Pancreas (tissue), 10 donors: ENCODE measurements at regions not wholly inside any gene's neighbourhood (a gene's known extent, or its start where the extent isn't known, plus 50 kb on each side); places are given as distances from the start of the nearest gene placed in this dataset.

Source experiments
- ATAC-seq, 4 donors: fragments of 200-7000 bp; cut with Tn5 transposase; one replicate each; pipeline versions ENCODE4 v1.8.0 to v1.9.1; 2020; ENCODE audit warnings: mild to moderate bottlenecking in 4 of 4, moderate library complexity in 4 of 4
- DNase-seq, 6 donors: peaks; one replicate each; pipeline ENCODE4 v3.0.0-alpha.2; 2020
- FAIRE-seq: peaks from 2 replicates; lab custom pipeline; 2012; peaks lifted over from hg19 to GRCh38; lab: Jason Lieb, UNC
- H3K27ac ChIP-seq, 4 donors: fragments of 200-600 bp; sonication (generic); 1 replicate in 3 of 4; 2 replicates in 1 of 4; pipeline versions ENCODE4 v1.5.0 to v1.8.0; 2020
- H3K27me3 ChIP-seq, 4 donors: fragments of 200-600 bp; one replicate each; pipeline ENCODE4 v1.8.0; 2021
- H3K36me3 ChIP-seq, 3 donors: fragments of 200-600 bp; sonication (generic) in 1 of 3; one replicate each; pipeline versions ENCODE4 v1.5.0 to v1.8.0; 2020 to 2021
- H3K4me1 ChIP-seq, 3 donors: fragments of 200-600 bp; one replicate each; pipeline ENCODE4 v1.8.0; 2021
- H3K4me3 ChIP-seq, 4 donors: fragments of 200-600 bp; sonication (generic) in 2 of 4; one replicate each; pipeline versions ENCODE4 v1.5.0 to v1.8.0; 2020 to 2021
- H3K9me3 ChIP-seq, 4 donors: fragments of 200-600 bp; one replicate each; pipeline ENCODE4 v1.8.0; 2021
- WGBS, 2 donors: extraction: QIAGEN DNeasy Blood & Tissue Kit; methylation state at CpG; one replicate each; pipeline ENCODE4 v1.1.7; 2013; 5-methylcytosine and 5-hydroxymethylcytosine counted together
- intact Hi-C, 3 donors: fragments of 100-400 bp; cut with DNase I; formaldehyde crosslinking; loops; one replicate each; pipeline versions ENCODE4 v1.11.1 to v1.14.2; 2022
- TF ChIP-seq, protein P1 (sequence below), 4 donors: fragments of 200-600 bp; sonication (generic) in 3 of 4; IDR thresholded peaks; one replicate each; pipeline versions ENCODE4 v1.5.0 to v1.8.0; 2021; ENCODE audit warnings: antibody characterized with exemption in 4 of 4
- donor health status: healthy with polysubstance abuse.
- donor health status: DM: no; HTN: no; CAD: no; lungs with moderate emphysema.
- donor health status: DM: no; HTN: no; CAD: no.
- donor health status: control.
- donor health status: control.
- donor health status: Bipolar disorder and iron deficiency.
- donor health status: DM: yes; HTN: yes; CAD: no.
- donor health status: DM: no; HTN: no; CAD: no.
- donor health status: DM: no; HTN: no; CAD: no.
- donor health status: DM: yes; HTN: yes; CAD: no.

DNA sequence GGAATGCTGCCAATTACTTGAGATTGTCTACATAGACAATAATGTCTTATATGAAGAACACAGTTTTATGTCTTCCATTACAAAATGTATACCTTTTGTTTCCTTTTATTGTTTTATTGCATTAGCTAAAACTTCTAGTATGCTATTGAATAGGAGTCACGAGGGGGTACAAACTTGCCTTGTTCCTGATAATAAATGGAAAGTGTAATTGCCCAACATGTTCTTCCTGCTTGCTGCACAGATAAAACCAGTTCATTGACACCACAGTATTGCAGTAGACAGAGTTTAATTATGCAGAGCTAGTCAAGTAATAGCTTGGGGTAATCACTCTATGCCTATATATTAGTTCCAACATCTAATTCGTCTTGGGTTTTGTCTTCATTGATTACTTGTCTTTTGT lies 1276.2 kb upstream of the NRXN1 start:
- FAIRE-seq (no peak), DNase-seq (no peak), ATAC-seq (no peak)
- H3K27me3 ChIP-seq = no peaks in the 10 kb centered on the region
- H3K9me3 ChIP-seq = no peaks in the 10 kb centered on the region
- no peaks in the 10 kb centered on the region for H3K36me3 ChIP-seq
- intact Hi-C loops = no loop called here
- TF ChIP-seq, protein P1, sequence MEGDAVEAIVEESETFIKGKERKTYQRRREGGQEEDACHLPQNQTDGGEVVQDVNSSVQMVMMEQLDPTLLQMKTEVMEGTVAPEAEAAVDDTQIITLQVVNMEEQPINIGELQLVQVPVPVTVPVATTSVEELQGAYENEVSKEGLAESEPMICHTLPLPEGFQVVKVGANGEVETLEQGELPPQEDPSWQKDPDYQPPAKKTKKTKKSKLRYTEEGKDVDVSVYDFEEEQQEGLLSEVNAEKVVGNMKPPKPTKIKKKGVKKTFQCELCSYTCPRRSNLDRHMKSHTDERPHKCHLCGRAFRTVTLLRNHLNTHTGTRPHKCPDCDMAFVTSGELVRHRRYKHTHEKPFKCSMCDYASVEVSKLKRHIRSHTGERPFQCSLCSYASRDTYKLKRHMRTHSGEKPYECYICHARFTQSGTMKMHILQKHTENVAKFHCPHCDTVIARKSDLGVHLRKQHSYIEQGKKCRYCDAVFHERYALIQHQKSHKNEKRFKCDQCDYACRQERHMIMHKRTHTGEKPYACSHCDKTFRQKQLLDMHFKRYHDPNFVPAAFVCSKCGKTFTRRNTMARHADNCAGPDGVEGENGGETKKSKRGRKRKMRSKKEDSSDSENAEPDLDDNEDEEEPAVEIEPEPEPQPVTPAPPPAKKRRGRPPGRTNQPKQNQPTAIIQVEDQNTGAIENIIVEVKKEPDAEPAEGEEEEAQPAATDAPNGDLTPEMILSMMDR (IDR thresholded peaks at IDR 0.05) = no peak
- H3K4me1 ChIP-seq = no peaks in the 10 kb centered on the region
- H3K27ac ChIP-seq = no peak overlapping the region
- WGBS, 2 donors = 47 to 62% methylated on average over 2 of the region's 2 CpGs
- no peak overlapping the region for H3K4me3 ChIP-seq

DNA sequence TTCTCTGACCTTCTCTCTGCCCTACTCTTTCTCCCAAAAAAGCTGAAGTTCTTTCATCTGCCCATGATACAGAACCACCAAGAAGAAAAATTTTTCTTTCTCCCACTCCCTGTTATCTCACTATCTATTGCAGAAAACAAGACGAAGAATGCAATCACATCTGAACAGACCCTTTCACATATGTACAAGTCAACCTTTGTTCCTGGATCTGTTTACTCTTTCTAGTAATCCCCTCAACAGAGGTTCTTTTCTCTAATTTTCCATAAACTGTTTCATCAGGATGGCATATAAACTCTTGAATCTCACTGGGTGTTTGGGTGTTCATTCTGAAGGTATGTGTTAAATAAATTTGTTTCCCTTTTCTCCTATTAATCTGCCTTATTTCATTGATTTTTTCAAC lies 1262.7 kb upstream of the NRXN1 start:
- 17 to 22% methylated on average over 1 of the region's 1 CpG for WGBS, 2 donors
- no peak overlapping the region for H3K27ac ChIP-seq
- H3K27me3 ChIP-seq = no peaks in the 10 kb centered on the region
- DNase-seq (no peak), ATAC-seq (no peak), FAIRE-seq (no peak)
- no peaks in the 10 kb centered on the region for H3K9me3 ChIP-seq
- TF ChIP-seq, protein P1 (IDR thresholded peaks at IDR 0.05) = no peak
- no peaks in the 10 kb centered on the region for H3K4me1 ChIP-seq
- no peak overlapping the region for H3K4me3 ChIP-seq
- intact Hi-C loops = no loop called here
- H3K36me3 ChIP-seq = no peaks in the 10 kb centered on the region

DNA sequence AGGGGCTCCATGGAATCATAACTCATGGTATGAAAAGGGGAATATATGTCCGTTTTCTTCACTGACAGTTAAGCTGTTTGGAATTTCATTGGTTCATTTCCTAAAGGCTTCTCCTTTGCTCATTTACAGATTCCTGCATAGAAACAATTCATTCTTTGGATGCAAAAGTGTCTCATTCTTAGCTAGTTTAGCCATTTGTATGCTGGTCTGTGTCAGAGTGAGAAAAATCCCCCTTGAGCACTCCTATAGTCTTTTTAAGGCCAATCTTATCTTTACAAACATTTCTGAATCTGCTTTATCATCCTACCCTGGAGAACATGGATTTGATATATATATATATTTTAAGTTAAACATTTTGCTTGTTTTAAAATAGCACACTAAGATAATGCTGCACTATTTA lies 1260.9 kb upstream of the NRXN1 start:
- FAIRE-seq (no peak), DNase-seq (no peak), ATAC-seq (no peak)
- no peak overlapping the region for H3K4me3 ChIP-seq
- no peaks in the 10 kb centered on the region for H3K4me1 ChIP-seq
- no peaks in the 10 kb centered on the region for H3K36me3 ChIP-seq
- no peaks in the 10 kb centered on the region for H3K27me3 ChIP-seq
- intact Hi-C loops = no loop called here
- 65 to 79% methylated on average over 1 of the region's 1 CpG for WGBS, 2 donors
- TF ChIP-seq, protein P1 (IDR thresholded peaks at IDR 0.05) = no peak
- H3K27ac ChIP-seq = no peak overlapping the region
- no peaks in the 10 kb centered on the region for H3K9me3 ChIP-seq

DNA sequence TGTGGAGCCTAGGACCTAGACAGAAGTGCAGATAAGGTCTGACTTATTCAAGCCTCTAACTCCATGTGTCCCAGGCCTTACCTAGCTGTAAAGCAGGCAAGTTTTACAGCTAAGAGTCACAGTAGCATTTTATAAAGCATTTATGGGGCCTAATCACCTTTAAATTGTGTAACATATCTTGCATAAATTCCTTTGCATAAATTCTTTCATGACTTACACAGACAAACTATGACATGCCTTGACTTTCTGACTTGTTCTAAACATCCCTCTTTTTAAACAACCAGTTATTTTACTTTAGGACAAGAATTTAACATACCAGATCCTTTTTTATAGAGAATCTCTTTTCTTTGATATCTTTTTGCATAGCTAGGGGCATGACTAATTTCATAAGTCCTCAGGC lies 1257.8 kb upstream of the NRXN1 start:
- no peaks in the 10 kb centered on the region for H3K9me3 ChIP-seq
- intact Hi-C loops = no loop called here
- no peaks in the 10 kb centered on the region for H3K4me1 ChIP-seq
- ATAC-seq (no peak), DNase-seq (no peak), FAIRE-seq (no peak)
- H3K4me3 ChIP-seq = no peak overlapping the region
- H3K27ac ChIP-seq = no peak overlapping the region
- TF ChIP-seq, protein P1 (IDR thresholded peaks at IDR 0.05) = no peak
- no peaks in the 10 kb centered on the region for H3K36me3 ChIP-seq
- no peaks in the 10 kb centered on the region for H3K27me3 ChIP-seq

DNA sequence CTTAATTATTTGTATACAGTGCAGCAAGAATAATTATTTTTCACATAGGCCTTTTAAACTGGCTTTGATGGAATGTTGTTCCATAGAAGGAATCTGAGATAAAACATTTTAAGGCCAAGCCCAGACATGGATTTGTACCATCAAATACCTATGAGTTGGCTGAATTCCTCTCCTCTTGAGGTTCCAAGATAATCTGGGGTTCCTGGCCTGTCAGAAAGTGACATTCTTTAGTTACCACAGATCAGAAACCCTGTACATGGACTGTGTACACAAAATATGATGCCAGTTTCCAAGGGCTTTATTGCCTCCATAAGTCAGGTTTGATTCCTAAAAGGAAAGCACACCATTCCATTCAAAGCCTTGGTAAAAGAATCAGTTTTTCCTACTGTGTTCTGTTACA lies 1256.7 kb upstream of the NRXN1 start:
- no peak overlapping the region for H3K4me3 ChIP-seq
- TF ChIP-seq, protein P1 (IDR thresholded peaks at IDR 0.05) = no peak
- H3K9me3 ChIP-seq = no peaks in the 10 kb centered on the region
- intact Hi-C loops = no loop called here
- H3K36me3 ChIP-seq = no peaks in the 10 kb centered on the region
- no peak overlapping the region for H3K27ac ChIP-seq
- FAIRE-seq = no peak
- DNase-seq = no peak
- no peaks in the 10 kb centered on the region for H3K4me1 ChIP-seq
- H3K27me3 ChIP-seq = no peaks in the 10 kb centered on the region
- no peak for ATAC-seq
